ENCODE measurements at regions not wholly inside any gene's neighbourhood (a gene's known extent, or its start where the extent isn't known, plus 50 kb on each side); places are given as distances from the start of the nearest gene placed in this dataset.

- TF ChIP-seq POLR2AphosphoS5 (IDR thresholded peaks at IDR 0.05; ENCODE audit: low read depth, low read length) (no peak), TAF1 (IDR thresholded peaks at IDR 0.05; ENCODE audit: borderline replicate concordance, insufficient read depth, low read length) (no peak), SIN3A (IDR thresholded peaks at IDR 0.05; ENCODE audit: borderline replicate concordance, insufficient read depth, low read length) (no peak)
Measured at GRCh38 chr3:181103605-181104004, 114.1 kb upstream of the DNAJC19 start.

Measured in PFSK-1 (cell line).